Activated effector memory CD4-positive, alpha-beta T cell treated with Interleukin-2 at 50 U/mL for 16 hours (primary cell): ENCODE measurements at regions not wholly inside any gene's neighbourhood (a gene's known extent, or its start where the extent isn't known, plus 50 kb on each side); places are given as distances from the start of the nearest gene placed in this dataset.
"Not testable (repeated sequence)": the region's sequence is repeated elsewhere in the genome, so short reads cannot be mapped to it uniquely, and the experiment has no call there.

Experiments used
- DNase-seq: peaks from one replicate; pipeline ENCODE4 v3.0.0-alpha.2; 2020

GRCh38 chr10:84876116-84876999, 548.0 kb downstream of the CCSER2 start:
- DNase-seq = no peak

- no peak for DNase-seq
Observed at GRCh38 chr10:84879991-84880390, 551.6 kb downstream of the CCSER2 start.

GRCh38 chr10:84881696-84882095, 553.3 kb downstream of the CCSER2 start:
- not testable (repeated sequence) for DNase-seq

GRCh38 chr10:84890706-84891105, 562.3 kb downstream of the CCSER2 start:
- DNase-seq = no peak

GRCh38 chr10:84891631-84892030, 563.2 kb downstream of the CCSER2 start:
- DNase-seq = no peak

- no peak for DNase-seq
Observed at GRCh38 chr10:84895541-84895940, 567.2 kb downstream of the CCSER2 start.

- no peak for DNase-seq
Observed at GRCh38 chr10:84896909-84897308, 568.5 kb downstream of the CCSER2 start.

- no peak for DNase-seq
Observed at GRCh38 chr10:84899268-84899667, 570.9 kb downstream of the CCSER2 start.

GRCh38 chr10:84900141-84900540, 571.8 kb downstream of the CCSER2 start:
- DNase-seq = no peak

GRCh38 chr10:84901885-84902284, 573.5 kb downstream of the CCSER2 start:
- no peak for DNase-seq

- no peak for DNase-seq
Observed at GRCh38 chr10:84902553-84902952, 574.2 kb downstream of the CCSER2 start.

GRCh38 chr10:84903320-84903719, 574.9 kb downstream of the CCSER2 start:
- DNase-seq = no peak

GRCh38 chr10:84907461-84908009, 579.1 kb downstream of the CCSER2 start:
- no peak for DNase-seq

- no peak for DNase-seq
Observed at GRCh38 chr10:84908491-84908890, 580.1 kb downstream of the CCSER2 start.

GRCh38 chr10:84921701-84922100, 593.3 kb downstream of the CCSER2 start:
- no peak for DNase-seq

- DNase-seq = no peak
Observed at GRCh38 chr10:84924131-84924530, 595.7 kb downstream of the CCSER2 start.

- DNase-seq = no peak
Observed at GRCh38 chr10:84925495-84925894, 597.1 kb downstream of the CCSER2 start.

GRCh38 chr10:84933402-84933801, 605.0 kb downstream of the CCSER2 start:
- DNase-seq = no peak

GRCh38 chr10:84935772-84936171, 607.4 kb downstream of the CCSER2 start:
- DNase-seq = no peak

- no peak for DNase-seq
Observed at GRCh38 chr10:84938117-84938905, 609.9 kb downstream of the CCSER2 start.

GRCh38 chr10:84943541-84943940, 615.2 kb downstream of the CCSER2 start:
- DNase-seq = no peak

- DNase-seq = no peak
Observed at GRCh38 chr10:84944187-84944586, 615.8 kb downstream of the CCSER2 start.

GRCh38 chr10:84945791-84946190, 617.4 kb downstream of the CCSER2 start:
- no peak for DNase-seq

GRCh38 chr10:84946904-84947303, 618.5 kb downstream of the CCSER2 start:
- no peak for DNase-seq
